ENCODE measurements at regions not wholly inside any gene's neighbourhood (a gene's known extent, or its start where the extent isn't known, plus 50 kb on each side); places are given as distances from the start of the nearest gene placed in this dataset.

DNA sequence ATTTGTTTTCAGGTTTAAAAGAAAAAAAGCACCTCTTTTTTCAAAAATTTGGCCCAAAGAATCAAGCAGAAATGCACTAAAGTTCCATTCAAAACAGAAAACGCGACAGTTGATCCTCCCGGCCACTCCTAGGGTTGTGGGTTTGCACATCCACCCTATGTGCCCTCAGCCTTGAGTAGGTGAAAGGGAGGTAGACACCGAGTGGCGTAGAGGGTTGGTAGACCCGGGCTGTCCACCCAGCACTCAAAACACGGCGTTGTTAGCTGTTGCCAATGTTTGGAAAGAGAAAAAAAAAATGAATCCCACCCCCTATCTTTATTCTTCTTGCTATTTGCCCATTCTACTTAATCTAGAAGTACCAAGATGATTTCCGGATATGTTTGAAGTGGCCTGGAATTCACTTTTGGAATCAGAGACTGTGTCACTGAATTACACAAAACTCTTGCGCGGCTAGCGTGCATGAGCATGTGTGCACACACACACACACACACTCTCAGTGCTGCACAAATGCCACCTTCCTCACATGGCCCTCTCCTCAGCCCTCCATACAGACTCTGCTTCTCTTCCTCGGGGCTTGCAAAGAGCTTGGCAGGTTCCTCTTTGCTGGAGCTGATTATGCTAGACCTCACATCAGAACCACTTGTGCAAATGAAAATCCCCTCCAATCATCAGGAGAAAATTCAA is 110.2 kb upstream of the HAND1 start:
- H3K4me3 Mint-ChIP-seq: no peak overlapping the region
- peaks cover 4% of the 10 kb centered on the region for H3K27me3 Mint-ChIP-seq
- no peaks in the 10 kb centered on the region for H3K4me1 Mint-ChIP-seq (ENCODE audit: low read depth)
- DNase-seq (no peak), ATAC-seq (no peak)
- ChIA-PET CTCF (no interaction called here), POLR2A (no interaction called here)
- TF ChIP-seq, protein P1, sequence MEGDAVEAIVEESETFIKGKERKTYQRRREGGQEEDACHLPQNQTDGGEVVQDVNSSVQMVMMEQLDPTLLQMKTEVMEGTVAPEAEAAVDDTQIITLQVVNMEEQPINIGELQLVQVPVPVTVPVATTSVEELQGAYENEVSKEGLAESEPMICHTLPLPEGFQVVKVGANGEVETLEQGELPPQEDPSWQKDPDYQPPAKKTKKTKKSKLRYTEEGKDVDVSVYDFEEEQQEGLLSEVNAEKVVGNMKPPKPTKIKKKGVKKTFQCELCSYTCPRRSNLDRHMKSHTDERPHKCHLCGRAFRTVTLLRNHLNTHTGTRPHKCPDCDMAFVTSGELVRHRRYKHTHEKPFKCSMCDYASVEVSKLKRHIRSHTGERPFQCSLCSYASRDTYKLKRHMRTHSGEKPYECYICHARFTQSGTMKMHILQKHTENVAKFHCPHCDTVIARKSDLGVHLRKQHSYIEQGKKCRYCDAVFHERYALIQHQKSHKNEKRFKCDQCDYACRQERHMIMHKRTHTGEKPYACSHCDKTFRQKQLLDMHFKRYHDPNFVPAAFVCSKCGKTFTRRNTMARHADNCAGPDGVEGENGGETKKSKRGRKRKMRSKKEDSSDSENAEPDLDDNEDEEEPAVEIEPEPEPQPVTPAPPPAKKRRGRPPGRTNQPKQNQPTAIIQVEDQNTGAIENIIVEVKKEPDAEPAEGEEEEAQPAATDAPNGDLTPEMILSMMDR (IDR thresholded peaks at IDR 0.05): no peak
- no peaks in the 10 kb centered on the region for H3K36me3 Mint-ChIP-seq (ENCODE audit: low read depth)
- no peak overlapping the region for H3K27ac Mint-ChIP-seq
- no peaks in the 10 kb centered on the region for H3K9me3 Mint-ChIP-seq
- intact Hi-C loops (cut with micrococcal nuclease): no loop called here

DNA sequence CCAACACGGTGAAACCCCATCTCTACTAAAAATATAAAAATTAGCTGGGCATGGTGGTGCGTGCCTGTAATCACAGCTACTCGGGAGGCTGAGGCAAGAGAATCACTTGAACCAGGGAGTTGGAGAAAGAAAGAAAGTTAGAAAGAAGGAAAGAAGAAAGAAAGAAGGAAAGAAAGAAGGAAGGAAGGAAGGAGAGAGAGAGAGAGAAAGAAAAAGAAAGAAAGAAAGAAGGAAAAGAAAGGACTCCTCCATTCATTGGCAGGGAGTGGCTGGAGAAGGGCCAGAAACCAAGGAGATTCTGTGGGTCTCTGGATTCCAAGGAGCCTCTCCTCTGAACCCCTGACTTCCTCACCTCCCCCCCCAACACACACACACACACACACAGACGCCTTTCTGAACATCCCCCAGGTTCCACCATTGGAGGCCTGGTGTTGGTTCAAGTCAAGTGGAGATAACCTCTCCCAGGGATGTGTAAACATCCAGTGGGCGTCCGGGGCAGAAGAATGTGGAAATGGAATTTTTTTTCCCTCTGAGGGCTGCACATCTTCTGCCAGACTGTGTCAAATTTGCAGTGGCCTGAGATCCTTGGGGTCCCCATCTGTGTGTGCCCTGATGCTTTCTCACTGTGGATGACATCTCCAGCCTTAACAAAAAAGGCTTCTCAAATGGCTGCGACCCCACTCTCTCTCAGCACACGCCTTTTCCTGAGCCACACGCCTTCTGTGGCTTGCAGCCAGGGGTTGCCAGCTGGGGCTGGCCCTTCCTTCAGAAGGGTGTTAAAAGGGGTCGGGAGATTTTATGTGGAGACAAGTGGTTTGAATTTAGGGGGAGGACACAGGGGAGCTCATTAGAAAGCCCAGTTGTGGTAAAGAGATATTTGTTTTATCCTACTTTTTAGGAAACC is 109.3 kb upstream of the HAND1 start:
- H3K4me1 Mint-ChIP-seq (ENCODE audit: low read depth): no peaks in the 10 kb centered on the region
- CTCF ChIA-PET: interaction anchor here (0.7 kb wide), 1 partner anchor 49 kb away, joined by 3 read pairs; no protein-coding TSS in a partner anchor
- no peaks in the 10 kb centered on the region for H3K9me3 Mint-ChIP-seq
- H3K27me3 Mint-ChIP-seq: peaks cover 6% of the 10 kb centered on the region
- DNase-seq (no peak), ATAC-seq (no peak)
- TF ChIP-seq, protein P1 (IDR thresholded peaks at IDR 0.05): no peak
- no peak overlapping the region for H3K27ac Mint-ChIP-seq
- intact Hi-C loops (cut with micrococcal nuclease): no loop called here
- H3K4me3 Mint-ChIP-seq: no peak overlapping the region
- H3K36me3 Mint-ChIP-seq (ENCODE audit: low read depth): no peaks in the 10 kb centered on the region
- POLR2A ChIA-PET: interaction anchor here (0.7 kb wide), 1 partner anchor 271 kb away, joined by 3 read pairs; no protein-coding TSS in a partner anchor

DNA sequence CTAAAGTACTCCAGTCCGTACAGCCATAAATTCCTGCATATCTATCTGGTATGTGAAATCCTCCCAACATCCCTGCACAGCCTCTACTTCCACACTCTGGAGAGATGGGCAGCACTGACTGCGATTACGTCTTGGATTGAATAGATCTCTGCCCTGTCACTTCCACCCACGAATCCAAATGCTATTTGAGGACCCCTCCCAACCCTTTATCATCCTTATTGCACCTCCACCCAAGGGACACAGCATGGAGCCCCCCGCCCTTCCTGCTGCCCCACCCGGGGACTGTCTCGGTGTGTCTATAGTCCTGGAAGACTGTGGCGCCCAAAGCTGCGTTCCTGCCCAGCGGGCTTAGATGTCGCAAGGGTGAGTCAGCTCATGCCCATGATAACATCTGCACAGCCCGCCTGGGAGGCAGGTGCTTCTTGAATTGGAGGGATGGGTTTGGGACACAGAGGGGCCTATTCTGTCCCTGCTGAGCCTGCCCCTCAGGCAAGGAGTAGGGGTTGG is 105.7 kb upstream of the HAND1 start:
- no peak overlapping the region for H3K4me3 Mint-ChIP-seq
- H3K4me1 Mint-ChIP-seq (ENCODE audit: low read depth): no peaks in the 10 kb centered on the region
- H3K9me3 Mint-ChIP-seq: no peaks in the 10 kb centered on the region
- no peak for ATAC-seq
- TF ChIP-seq, protein P1 (IDR thresholded peaks at IDR 0.05): no peak
- H3K27ac Mint-ChIP-seq: no peak overlapping the region
- POLR2A ChIA-PET: no interaction called here
- no peaks in the 10 kb centered on the region for H3K36me3 Mint-ChIP-seq (ENCODE audit: low read depth)
- intact Hi-C loops (cut with micrococcal nuclease): no loop called here
- no peak for DNase-seq
- CTCF ChIA-PET: interaction anchor here (1.0 kb wide), 1 partner anchor 25 kb away, joined by 4 read pairs; no protein-coding TSS in a partner anchor
- H3K27me3 Mint-ChIP-seq: peaks cover 6% of the 10 kb centered on the region

DNA sequence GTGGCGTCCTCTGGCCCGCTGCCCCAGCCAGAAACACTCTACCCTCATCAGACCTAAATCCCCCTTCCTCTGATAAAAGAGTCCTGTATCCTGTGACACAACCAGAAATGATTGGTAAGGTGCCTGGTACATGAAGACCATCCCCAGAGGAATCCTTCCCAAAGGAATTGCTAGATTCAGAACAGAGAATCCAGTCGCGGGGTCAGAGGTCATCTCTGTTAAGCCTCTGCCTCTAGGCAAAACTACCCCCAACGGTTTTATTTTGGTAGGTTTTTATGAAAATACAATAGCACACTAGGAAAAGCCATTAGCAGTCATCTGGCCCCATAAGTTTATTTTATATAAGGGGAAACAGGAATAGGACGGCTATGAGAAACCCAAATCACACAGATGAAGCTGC is 102.4 kb upstream of the HAND1 start:
- H3K9me3 Mint-ChIP-seq: no peaks in the 10 kb centered on the region
- no peak overlapping the region for H3K4me3 Mint-ChIP-seq
- ATAC-seq (no peak), DNase-seq (no peak)
- H3K36me3 Mint-ChIP-seq (ENCODE audit: low read depth): no peaks in the 10 kb centered on the region
- intact Hi-C loops (cut with micrococcal nuclease): no loop called here
- TF ChIP-seq, protein P1 (IDR thresholded peaks at IDR 0.05): no peak
- H3K27me3 Mint-ChIP-seq: peaks cover 19% of the 10 kb centered on the region
- ChIA-PET CTCF (no interaction called here), POLR2A (no interaction called here)
- H3K27ac Mint-ChIP-seq: no peak overlapping the region
- H3K4me1 Mint-ChIP-seq (ENCODE audit: low read depth): no peaks in the 10 kb centered on the region

DNA sequence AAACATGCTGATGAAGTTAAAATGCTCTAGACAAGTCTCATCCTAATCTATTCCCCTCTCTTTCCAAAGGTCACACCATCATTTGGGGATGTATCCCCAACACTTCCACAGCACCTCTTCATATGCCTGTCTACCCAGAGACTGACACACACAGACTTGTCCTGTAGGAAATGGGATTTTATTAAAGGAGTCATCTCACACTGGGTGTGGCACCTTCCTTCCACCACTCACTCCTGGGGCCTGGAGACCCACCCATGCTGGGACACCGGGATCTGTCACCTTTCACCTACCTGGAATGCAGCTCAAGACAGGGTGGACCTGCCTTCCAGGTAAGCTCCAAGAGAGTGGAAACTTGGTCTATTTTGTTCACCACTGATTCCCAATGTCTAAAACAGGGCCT is 99.4 kb upstream of the HAND1 start:
- ChIA-PET POLR2A (no interaction called here), CTCF (no interaction called here)
- Mint-ChIP-seq H3K4me1 (ENCODE audit: low read depth) (no peaks in the 10 kb centered on the region), H3K27ac (no peak overlapping the region), H3K4me3 (no peak overlapping the region), H3K36me3 (ENCODE audit: low read depth) (no peaks in the 10 kb centered on the region), H3K9me3 (no peaks in the 10 kb centered on the region), H3K27me3 (peaks cover 19% of the 10 kb centered on the region)
- DNase-seq: no peak
- TF ChIP-seq, protein P1 (IDR thresholded peaks at IDR 0.05): no peak
- intact Hi-C loops (cut with micrococcal nuclease): no loop called here
- ATAC-seq: no peak
